Stomach (tissue), 8 donors: ENCODE measurements at regions not wholly inside any gene's neighbourhood (a gene's known extent, or its start where the extent isn't known, plus 50 kb on each side); places are given as distances from the start of the nearest gene placed in this dataset.
A peak's percentile ranks its signal among the peaks of the same experiment; 100 is the strongest.

Source experiments
- DNase-seq, 2 donors: peaks; one replicate each; pipeline versions ENCODE4 v3.0.0 to v3.0.0-alpha.2; 2013 to 2019
- H3K27ac ChIP-seq, 5 donors: fragments of 200-600 bp in 4 of 5; sonication (generic) in 4 of 5; one replicate each; pipeline ENCODE4 v1.5.1; 2013 to 2019; ENCODE audit warnings: mild to moderate bottlenecking in 1 of 5, moderate library complexity in 1 of 5
- H3K27me3 ChIP-seq, 3 donors: fragments of 200-600 bp; sonication (generic); one replicate each; pipeline ENCODE4 v1.5.1; 2017 to 2019; ENCODE audit warnings: mixed run types in 1 of 3
- H3K36me3 ChIP-seq, 4 donors: fragments of 200-600 bp; sonication (generic); 1 replicate in 3 of 4; 2 replicates in 1 of 4; pipeline ENCODE4 v1.5.1; 2016 to 2019
- H3K4me1 ChIP-seq, 4 donors: fragments of 200-600 bp; sonication (generic); one replicate each; pipeline ENCODE4 v1.5.1; 2016 to 2019
- H3K4me3 ChIP-seq, 4 donors: fragments of 200-600 bp; sonication (generic) in 3 of 4; one replicate each; pipeline ENCODE4 v1.5.1; 2016 to 2019; ENCODE audit warnings: mild to moderate bottlenecking in 1 of 4
- H3K9me3 ChIP-seq, 4 donors: fragments of 200-600 bp; sonication (generic); one replicate each; pipeline ENCODE4 v1.5.1; 2016 to 2019
- EP300 ChIP-seq: sonication (generic); formaldehyde crosslinking; IDR thresholded peaks from one replicate; pipeline ENCODE4 v1.6.1; 2017; ENCODE audit warnings: antibody characterized with exemption
- POLR2A ChIP-seq, 4 donors: fragments of 450-650 bp; IDR thresholded peaks; one replicate each; pipeline ENCODE4 v1.6.1; 2016; ENCODE audit warnings: antibody characterized with exemption in 4 of 4, control low read depth in 2 of 4, mild to moderate bottlenecking in 1 of 4, moderate library complexity in 1 of 4
- POLR2AphosphoS5 ChIP-seq, 3 donors: sonication (generic); formaldehyde crosslinking; IDR thresholded peaks; one replicate each; pipeline ENCODE4 v1.6.1; 2016; ENCODE audit warnings: antibody characterized with exemption in 3 of 3
- WGBS, 5 donors: extraction: QIAGEN DNeasy Blood & Tissue Kit in 3 of 5; methylation state at CpG; one replicate each; pipeline versions ENCODE4 v1.1.5 to v1.1.7; 2013 to 2018; 5-methylcytosine and 5-hydroxymethylcytosine counted together
- intact Hi-C: fragments of 100-400 bp; cut with DNase I; formaldehyde crosslinking; loops from one replicate; pipeline ENCODE4 v1.15.1; 2023; ENCODE audit warnings: low total_unique reads
- TF ChIP-seq, protein P1 (sequence below), 7 experiments: fragments of 450-650 bp in 4 of 7; fragments of 200-600 bp in 3 of 7; sonication (generic) in 3 of 7; IDR thresholded peaks; one replicate each; pipeline ENCODE4 v1.5.1; 2016 to 2019; ENCODE audit warnings: antibody characterized with exemption in 7 of 7, control low read depth in 2 of 7, mild to moderate bottlenecking in 1 of 7
- donor health status: healthy with polysubstance abuse.
- donor health status: Bipolar disorder and iron deficiency.
- donor health status: healthy.

DNA sequence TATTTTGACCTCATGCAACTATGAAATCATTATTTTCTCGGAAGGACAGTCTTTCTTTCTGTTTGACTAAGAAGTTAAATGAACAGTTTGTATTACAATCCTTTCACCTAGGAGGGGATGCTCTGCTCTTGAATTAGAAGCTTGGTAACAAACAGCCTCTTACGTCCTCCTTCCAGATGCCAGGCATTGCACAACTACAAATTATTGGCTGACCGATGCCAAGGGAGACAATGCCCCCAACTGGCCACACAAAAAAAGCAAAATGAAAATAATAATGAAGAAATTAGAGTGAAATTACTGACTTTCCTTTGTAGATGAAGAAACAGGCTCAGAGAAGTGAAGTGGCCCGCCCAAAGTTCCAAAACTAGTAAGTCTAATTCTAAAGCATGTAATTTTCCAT lies 177.9 kb downstream of the CYRIA start:
- DNase-seq, result peak; percentile 27 to 78
- Histone ChIP-seq H3K27me3 (no peaks in the 10 kb centered on the region), H3K4me1 (no peaks in the 10 kb centered on the region), H3K36me3 (no peaks in the 10 kb centered on the region), H3K27ac (no peak overlapping the region), H3K9me3 (no peaks in the 10 kb centered on the region), H3K4me3 (no peak overlapping the region)
- TF ChIP-seq, protein P1, sequence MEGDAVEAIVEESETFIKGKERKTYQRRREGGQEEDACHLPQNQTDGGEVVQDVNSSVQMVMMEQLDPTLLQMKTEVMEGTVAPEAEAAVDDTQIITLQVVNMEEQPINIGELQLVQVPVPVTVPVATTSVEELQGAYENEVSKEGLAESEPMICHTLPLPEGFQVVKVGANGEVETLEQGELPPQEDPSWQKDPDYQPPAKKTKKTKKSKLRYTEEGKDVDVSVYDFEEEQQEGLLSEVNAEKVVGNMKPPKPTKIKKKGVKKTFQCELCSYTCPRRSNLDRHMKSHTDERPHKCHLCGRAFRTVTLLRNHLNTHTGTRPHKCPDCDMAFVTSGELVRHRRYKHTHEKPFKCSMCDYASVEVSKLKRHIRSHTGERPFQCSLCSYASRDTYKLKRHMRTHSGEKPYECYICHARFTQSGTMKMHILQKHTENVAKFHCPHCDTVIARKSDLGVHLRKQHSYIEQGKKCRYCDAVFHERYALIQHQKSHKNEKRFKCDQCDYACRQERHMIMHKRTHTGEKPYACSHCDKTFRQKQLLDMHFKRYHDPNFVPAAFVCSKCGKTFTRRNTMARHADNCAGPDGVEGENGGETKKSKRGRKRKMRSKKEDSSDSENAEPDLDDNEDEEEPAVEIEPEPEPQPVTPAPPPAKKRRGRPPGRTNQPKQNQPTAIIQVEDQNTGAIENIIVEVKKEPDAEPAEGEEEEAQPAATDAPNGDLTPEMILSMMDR (IDR thresholded peaks at IDR 0.05), result peak in 5 of 7 experiments; percentile 6 to 40 (median 34)
- no peak for TF ChIP-seq POLR2A (IDR thresholded peaks at IDR 0.05)
- no peak for TF ChIP-seq EP300
- 28 to 38% (median 32%) methylated on average over 4 of the region's 4 CpGs for WGBS, 5 donors
- intact Hi-C loops, result no loop called here

DNA sequence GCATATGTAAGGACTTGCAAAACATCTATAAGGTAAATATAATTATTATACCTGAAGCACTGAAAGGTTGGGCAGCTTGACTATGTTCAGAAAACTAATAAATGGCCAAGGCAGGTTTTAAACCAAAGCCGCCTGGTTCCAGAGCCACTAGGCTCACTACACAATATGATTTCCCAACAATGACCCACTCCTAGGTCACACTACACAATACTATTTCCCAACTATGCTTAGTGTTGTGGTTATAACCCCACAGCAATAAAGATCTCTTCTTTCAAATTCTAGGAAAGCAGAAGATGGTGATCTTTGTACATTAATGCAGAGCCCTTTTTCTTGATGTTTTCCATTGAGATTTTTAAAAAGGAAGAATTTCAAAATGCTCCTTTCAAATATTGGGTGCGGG lies 180.4 kb downstream of the CYRIA start:
- Histone ChIP-seq H3K9me3 (no peaks in the 10 kb centered on the region), H3K36me3 (no peaks in the 10 kb centered on the region), H3K4me3 (no peak overlapping the region), H3K27me3 (no peaks in the 10 kb centered on the region), H3K27ac (no peak overlapping the region), H3K4me1 (no peaks in the 10 kb centered on the region)
- no peak for TF ChIP-seq EP300
- no peak for TF ChIP-seq POLR2AphosphoS5 (IDR thresholded peaks at IDR 0.05)
- TF ChIP-seq POLR2A (IDR thresholded peaks at IDR 0.05), result no peak
- TF ChIP-seq, protein P1 (IDR thresholded peaks at IDR 0.05), result no peak
- DNase-seq, result no peak
- intact Hi-C loops, result no loop called here
- 90 to 97% (median 94%) methylated on average over 2 of the region's 2 CpGs for WGBS, 5 donors

DNA sequence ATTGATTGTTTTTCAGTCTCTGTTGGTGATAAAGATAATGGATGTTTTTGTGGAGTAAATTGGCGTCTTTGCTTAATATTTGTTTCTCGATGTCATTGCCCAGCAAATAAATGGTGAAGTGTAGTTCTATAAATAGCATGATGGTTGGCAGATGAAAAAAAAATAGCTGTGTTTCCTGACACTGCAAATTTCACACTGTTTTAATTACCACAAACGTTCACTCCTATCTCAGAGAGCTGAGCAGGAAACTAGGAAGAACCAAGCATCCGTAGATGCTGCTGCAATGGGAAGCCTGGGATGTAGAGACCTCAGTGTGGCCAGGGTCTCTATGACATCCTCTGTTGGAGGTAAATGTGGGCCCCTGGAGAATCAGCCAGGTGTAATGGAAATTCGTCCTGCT lies 183.2 kb downstream of the CYRIA start:
- no peaks in the 10 kb centered on the region for H3K27me3 ChIP-seq
- DNase-seq, result no peak
- H3K4me1 ChIP-seq, result no peaks in the 10 kb centered on the region
- 50 to 66% (median 60%) methylated on average over 5 of the region's 5 CpGs for WGBS, 5 donors
- TF ChIP-seq EP300 (no peak), POLR2A (IDR thresholded peaks at IDR 0.05) (no peak), POLR2AphosphoS5 (IDR thresholded peaks at IDR 0.05) (no peak)
- TF ChIP-seq, protein P1 (IDR thresholded peaks at IDR 0.05), result no peak
- no peak overlapping the region for H3K4me3 ChIP-seq
- H3K9me3 ChIP-seq, result no peaks in the 10 kb centered on the region
- no peak overlapping the region for H3K27ac ChIP-seq
- H3K36me3 ChIP-seq, result no peaks in the 10 kb centered on the region
- intact Hi-C loops, result no loop called here

- TF ChIP-seq POLR2A (IDR thresholded peaks at IDR 0.05), result no peak
- no peak for TF ChIP-seq EP300
- TF ChIP-seq POLR2AphosphoS5 (IDR thresholded peaks at IDR 0.05), result no peak
- TF ChIP-seq, protein P1 (IDR thresholded peaks at IDR 0.05), result no peak
- Histone ChIP-seq H3K27me3 (no peaks in the 10 kb centered on the region), H3K27ac (no peak overlapping the region), H3K9me3 (no peaks in the 10 kb centered on the region), H3K4me1 (no peaks in the 10 kb centered on the region), H3K36me3 (no peaks in the 10 kb centered on the region), H3K4me3 (no peak overlapping the region)
- DNase-seq, result no peak
- 89 to 100% (median 92%) methylated on average over 1 of the region's 1 CpG for WGBS, 5 donors
- intact Hi-C loops, result no loop called here
Observed at GRCh38 chr2:16481351-16481750, 184.3 kb downstream of the CYRIA start.
